Vagina (tissue), 2 donors: ENCODE measurements at regions not wholly inside any gene's neighbourhood (a gene's known extent, or its start where the extent isn't known, plus 50 kb on each side); places are given as distances from the start of the nearest gene placed in this dataset.

Source experiments
- CTCF ChIP-seq, 3 experiments: fragments of 450-650 bp in 2 of 3; fragments of 200-600 bp in 1 of 3; sonication (generic) in 1 of 3; IDR thresholded peaks; one replicate each; pipeline ENCODE4 v1.5.1; 2017 to 2019; ENCODE audit warnings: antibody characterized with exemption in 3 of 3, mild to moderate bottlenecking in 2 of 3, moderate library complexity in 2 of 3
- POLR2AphosphoS5 ChIP-seq, 2 donors: sonication (generic); formaldehyde crosslinking; IDR thresholded peaks; one replicate each; pipeline ENCODE4 v1.9.0; 2017; ENCODE audit warnings: antibody characterized with exemption in 2 of 2, mild to moderate bottlenecking in 2 of 2, low read depth in 1 of 2; ENCODE audit not compliant: insufficient read depth in 1 of 2

GRCh38 chr7:131265227-131265626, 62.4 kb upstream of the MKLN1 start:
- TF ChIP-seq CTCF (IDR thresholded peaks at IDR 0.05) (no peak), POLR2AphosphoS5 (IDR thresholded peaks at IDR 0.05; ENCODE audit: insufficient read depth in 1 of 2, low read depth in 1 of 2) (no peak)
